NCI-H1694 treated with DMSO at 0.1 percent for 48 hours (cell line): ENCODE measurements at regions not wholly inside any gene's neighbourhood (a gene's known extent, or its start where the extent isn't known, plus 50 kb on each side); places are given as distances from the start of the nearest gene placed in this dataset.
A peak's percentile ranks its signal among the peaks of the same experiment; 100 is the strongest.

Experiments used
- DNase-seq: peaks from one replicate; lab custom pipeline; 2025; lab: John Stamatoyannopoulos, UW

DNA sequence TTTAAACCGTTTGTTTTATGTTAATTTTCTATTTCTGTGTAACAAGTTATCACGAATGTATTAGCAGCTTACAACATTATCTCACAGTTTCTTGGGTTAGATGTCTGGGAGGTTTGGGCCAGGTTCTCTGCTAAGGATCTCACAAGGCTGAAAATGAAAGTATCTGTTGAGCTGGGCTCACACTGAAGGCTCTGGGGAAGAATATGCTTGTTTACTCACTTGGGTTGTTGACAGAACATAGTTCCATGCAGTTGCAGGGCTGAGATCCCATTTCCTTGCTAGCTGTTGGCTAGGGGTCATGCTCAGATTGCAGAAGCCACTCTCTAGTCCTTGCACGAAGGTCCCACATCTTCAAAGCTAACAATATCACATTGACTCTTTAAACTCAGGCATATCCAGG, 266.6 kb upstream of the GNAI1 start:
- DNase-seq = no peak

DNA sequence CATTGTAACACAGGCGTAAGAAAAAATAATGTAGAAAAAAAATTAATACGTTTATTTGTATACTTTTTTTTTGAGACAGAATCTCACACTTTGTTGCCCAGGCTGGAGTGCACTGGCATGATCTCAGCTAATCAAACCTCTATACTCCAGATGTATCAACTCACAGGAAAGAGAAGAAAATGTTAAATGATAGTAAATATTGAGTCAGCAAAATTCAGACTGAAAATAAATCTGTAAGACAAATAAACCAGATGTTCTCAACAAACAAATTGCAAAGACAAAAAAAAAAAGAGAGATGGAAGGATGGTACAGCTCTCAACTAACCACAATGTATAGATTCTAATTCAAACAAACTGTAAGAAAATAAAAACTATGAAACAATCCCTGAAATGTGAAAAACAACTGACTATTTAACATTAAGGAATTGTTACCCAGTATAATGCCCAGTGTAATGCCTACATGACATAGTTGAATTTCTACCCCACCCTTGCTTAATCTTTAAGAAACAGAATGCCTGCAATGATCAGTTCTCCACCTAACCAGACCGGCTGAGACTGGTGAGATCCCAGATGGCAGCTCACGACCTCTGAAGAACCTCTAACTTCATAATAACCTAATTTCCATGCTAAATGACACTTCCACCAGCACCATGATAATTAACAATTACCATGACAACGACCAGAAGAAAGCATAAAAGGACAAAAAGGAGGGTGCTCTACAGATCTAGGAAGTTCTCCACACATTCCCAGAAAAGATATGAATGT, 272.0 kb upstream of the GNAI1 start:
- no peak for DNase-seq

DNA sequence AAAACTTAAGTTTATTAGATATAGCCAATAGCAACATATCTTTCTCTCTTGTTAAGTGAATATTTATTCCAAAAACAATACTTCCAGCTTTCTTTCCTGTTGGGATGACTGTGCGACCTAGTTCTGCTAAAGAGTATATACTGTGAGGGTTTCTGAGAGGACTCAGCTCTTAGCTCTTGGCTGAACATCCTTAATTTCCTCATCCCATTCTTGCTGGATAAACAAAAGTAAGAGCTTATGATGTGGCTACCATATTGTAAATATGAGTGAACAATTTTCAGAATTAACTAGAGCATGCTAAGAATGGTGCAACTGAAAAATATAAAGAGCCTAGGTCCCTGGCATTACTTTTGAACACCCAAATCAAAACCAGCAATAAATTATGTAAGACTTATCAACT, 279.5 kb upstream of the GNAI1 start:
- no peak for DNase-seq

DNA sequence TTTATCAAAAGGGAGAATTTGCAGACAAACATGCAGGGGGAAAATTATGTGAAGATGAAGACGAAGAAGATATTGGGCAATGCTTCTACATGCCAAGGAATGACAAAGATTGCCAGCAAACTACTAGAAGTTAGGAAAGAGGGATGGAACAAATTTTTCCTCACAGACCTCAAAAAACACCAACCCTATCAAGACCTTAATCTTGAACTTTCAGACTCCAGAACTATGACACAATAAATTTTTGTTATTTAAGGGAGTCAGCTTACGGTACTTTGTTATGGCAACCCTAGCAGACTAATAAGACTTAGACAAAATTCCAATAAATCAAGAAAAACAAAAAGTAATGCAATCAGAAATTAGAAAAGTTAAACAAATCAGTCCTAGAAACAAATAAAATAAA, 280.0 kb upstream of the GNAI1 start:
- no peak for DNase-seq

DNA sequence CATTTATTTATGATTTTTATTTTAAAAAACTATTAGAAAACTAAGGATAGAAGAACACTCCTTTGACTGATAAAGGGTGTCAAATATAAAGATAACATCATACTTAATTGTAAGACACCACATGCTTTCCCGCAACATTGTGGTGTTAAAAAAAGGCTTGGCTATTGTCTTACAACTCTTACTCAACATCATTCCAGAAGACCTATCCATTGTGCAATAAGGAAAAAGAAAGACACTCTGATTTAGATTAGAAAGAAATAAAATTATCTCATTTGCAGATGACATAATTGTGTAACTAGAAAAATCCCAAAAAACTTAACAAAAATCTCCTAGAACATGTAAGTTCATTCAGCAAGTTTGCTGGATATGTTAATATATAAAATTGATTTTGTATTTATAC, 296.7 kb upstream of the GNAI1 start:
- DNase-seq = no peak

DNA sequence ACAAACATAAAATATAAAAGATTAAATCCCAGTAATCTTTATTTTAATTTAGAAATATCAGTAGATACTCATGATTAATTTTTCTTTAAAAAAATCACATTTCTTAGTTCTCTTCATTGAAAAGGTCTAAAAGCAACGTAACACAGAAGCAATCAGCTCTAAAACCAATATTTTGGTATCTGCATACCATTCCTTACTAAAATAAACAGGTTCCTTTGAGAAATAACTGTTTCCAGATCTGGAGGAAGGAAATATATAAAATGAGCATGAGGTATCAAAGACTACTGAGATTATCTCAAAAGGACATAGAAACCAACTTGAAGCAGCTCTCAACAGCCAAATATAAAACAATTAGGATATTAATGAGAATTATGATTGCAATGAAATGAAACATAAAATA, 301.0 kb upstream of the GNAI1 start:
- DNase-seq = no peak

DNA sequence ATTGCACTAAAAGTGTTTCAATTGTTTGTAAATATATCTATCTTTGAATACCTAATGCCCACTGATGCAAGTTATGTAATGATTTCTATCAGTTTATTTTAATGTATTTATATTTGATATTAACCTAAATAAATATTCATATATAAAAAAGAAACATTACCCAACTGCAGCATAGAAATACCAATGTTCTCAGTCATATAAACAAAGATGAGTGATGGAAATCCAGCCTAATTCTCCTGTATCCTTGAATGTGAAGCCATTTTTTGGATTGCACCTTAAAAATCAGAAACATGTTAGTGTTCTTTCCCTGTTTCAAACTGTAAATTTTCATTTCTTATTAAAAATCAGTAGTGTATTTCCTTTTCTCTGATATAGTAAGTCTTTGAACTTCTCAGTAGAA, 305.8 kb upstream of the GNAI1 start:
- DNase-seq = no peak

DNA sequence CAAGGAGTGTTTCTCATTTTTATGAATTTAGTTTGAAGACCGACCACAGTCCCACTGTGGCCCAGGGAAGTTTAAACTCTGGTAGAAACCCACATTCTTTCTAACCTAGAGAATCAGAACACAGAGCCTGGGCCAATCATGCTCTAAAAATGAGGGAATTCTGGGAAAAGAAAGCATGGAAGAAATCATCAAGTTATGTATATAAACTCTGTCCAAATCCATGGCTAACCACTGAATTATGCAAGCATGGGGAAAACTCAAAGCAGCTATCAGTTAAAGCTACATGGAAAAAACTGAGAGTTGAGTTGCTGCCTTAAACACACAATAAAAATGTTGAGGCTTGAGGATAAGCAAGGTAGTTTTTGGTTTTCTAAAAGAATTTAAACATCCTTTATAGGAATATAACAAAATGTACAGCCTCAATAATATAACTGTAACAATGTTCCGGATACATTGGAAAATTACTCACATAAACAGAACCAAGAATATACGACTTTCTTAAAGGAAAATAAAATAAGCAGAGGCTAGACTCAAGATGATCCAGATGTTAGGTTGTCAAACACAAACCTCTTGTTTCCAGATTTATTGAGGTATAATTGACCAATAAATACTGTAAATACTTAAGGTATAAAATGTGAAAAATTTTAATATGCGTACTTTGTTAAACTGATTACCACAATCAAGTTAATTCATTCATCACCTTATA, 311.2 kb upstream of the GNAI1 start:
- DNase-seq = no peak

DNA sequence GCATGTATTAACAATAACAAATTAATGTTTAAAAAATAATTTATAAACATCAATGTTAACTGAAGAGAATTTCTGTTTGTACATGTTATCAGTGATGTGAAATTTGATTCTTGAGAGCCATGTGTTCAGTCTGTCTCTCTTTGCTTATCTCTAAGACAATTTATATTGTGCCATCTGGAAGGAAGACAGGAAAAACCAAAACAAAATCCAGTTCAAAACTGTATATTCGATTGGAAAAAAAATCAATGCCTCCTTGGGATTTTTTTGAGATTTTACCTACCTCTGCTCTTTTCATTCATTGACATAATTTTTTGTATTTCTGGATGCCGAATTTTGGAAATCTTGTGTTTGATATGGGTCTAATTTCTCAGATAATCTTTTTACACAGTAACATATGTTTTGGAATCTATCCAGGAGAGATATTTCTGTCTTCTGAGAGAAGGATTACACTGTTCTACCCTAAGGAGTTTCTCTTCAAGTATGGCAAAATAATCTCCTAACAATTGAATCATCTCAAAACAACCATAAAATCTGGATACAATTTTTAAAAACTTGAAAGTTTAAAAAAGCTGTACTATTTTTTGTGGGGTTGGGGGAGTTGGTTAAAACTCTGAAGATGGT, 311.9 kb upstream of the GNAI1 start:
- DNase-seq = peak; percentile 45

DNA sequence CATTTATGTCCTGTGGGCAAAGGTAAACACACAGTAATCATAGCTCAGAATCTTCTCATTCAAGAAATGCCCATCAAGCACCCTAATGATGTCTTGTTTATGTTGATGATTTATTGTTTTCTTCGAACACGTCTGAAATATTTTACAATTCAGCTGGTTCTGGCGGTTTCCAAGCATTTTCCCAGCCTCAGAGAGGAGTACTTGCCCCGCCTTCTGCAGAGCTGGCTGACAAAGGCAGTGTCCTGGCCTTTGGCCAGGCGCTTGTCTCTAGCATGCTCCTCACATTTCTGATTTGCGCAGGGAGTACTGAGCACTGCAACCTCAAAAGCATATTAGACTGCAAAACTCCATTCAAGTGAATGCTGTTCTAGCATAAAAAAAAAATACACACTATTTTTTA, 314.2 kb upstream of the GNAI1 start:
- DNase-seq = peak; percentile 88

DNA sequence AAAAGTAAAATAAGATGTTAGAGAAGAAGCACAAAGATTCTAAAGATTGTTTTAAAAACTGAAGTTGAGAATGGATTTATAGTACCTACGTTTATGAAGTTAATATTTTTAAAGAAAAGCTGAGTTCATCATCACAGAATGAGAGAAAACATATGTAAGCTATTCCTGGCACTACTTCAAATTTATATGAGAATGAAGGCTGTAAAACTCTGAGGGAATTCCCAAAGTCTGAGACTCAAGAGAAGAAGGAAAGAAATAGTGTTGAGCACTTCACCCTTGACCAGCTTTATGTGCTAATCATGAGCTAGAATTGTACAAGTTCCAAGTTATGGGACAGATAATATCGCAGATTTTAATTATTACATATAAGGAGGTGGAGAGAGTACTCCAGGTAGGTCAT, 323.7 kb upstream of the GNAI1 start:
- DNase-seq = no peak

DNA sequence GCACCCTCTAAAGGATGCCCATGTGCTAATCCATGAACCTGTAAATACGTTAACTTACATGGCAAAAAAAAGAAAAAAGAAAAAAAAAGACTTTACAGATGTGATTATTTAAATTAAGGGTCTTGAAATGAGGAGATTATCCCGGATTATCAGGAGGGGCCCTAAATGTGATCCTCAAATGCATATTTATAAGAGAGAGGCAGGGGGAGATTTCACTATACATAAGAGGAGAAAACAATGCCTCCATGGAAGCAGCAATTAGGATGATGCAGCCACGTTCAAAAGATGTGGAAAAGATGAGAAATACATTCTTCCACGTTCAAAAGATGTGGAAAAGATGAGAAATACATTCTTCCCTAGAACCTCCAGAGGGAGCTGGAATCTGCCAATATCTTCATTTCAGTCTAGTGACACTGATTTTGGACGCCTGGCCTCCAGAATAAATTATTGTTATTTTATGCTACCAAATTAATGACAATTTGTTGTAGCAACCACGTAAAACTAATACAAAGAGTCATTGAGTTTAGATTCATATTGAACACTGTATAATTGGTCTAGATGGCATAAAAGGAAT, 328.4 kb upstream of the GNAI1 start:
- peak; percentile 8 for DNase-seq

DNA sequence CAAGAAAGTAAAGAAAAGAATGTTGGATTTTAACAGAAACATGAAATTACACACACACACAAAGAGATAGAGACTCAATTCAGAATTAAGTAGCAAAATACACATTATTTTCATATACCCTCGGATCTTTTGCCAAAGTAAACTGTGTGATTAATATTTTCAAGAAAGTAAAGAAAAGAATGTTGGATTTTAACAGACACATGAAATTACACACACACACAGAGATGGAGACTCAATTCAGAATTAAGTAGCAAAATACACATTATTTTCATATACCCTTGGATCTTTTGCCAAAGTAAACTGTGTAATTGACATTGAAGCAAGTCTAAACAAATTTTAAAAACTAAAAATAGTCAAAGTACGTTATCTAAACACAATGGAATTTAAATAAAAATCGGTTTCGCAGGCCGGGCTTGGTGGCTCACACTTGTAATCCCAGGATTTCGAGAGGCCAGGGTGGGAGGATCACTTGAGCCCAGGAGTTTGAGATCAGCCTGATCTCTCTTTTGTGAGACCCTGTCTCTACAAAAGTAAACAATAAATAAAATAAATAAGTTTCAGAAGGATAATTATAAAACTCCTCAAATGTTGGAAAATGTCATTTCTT, 337.3 kb upstream of the MAGI2 start:
- DNase-seq = no peak

DNA sequence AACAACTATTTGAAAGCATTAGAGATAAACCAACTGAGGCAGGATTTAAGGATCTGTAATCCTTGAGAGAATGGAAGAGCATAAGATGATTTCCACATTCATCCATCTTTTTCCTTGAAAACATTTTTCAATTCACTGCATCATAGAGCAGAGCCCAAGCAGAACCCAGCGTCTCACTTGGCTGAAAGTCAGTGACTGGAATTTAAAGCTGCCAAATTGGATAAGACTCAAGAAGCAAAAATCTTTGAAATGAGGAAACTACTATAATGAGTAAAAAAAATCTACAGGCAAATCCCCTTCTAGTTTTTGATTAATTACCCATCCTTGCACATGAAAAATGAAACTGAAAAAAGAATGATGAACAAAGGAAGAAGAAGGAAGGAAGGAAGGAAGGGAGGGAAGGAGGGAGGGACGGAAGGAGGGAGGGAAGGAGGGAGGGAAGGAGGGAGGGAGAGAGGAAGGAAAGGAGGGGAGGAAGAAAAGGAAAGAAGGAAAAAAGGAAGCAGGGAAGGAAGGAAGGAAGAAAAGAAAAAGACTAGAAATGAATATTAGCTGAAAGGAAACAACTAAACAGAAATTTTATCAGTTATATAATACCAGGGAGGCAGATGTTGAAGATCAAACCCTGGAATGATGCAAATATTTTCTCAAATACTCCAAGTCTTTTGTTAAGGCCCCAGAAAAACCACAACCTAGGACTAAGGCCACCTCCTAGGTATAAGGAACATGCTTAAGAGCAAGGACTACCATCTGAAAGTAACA, 336.3 kb upstream of the MAGI2 start:
- DNase-seq = no peak

DNA sequence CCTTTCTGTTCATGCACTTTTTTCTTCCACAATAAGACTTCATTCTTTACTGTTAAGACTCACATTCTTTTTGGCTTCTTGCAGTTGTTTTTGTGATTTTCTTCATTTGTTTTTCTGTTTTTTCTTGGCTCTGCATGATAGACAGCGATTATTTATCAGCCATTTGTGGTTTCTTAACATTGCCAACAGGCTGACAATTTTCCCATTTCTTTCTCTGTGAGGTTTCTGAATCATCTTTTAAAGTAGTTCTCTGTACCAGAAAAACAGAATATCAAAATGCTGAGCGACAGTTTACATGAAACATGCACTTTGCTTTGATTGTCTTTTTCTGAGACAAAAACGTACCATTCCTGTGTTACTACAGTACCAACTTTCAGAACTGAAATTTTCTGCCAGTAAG, 334.2 kb upstream of the MAGI2 start:
- no peak for DNase-seq

DNA sequence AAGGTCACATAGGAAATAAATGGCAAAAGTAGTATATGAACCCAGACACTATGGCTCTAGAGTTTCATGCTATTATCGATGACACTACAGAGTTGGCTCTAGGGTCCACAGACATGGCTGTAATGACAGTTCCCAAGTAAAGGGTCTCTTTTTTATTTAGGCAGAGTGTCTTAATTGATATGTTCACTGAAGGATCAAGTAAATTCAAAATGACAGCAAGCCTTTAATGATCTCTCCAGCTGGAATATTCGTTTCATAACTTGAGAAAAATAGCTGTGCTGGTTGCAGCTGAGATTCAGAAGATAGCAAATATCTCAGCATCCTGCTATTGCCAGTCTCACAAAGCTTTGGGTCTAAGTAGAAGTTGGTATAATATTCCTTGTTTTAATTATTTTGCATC, 333.6 kb upstream of the MAGI2 start:
- DNase-seq = no peak

DNA sequence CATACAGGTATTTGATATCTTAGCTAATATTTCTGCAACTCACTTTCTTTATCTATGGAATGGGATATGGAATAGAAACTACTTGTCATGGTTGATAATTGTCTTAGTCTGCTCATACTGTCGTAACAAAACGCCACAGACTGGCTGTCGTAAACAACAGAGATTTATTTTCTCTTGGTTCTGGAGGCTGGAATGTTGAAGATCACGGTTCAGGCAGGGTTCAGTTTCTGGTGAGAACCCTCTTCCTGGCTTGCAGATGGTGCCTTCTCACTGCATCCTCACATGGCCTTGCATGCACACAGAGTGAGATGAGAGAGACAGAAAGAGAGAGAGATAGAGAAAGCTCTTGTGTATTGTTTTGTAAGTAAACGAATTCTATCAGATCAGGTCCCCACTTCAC, 332.7 kb upstream of the MAGI2 start:
- DNase-seq = no peak

DNA sequence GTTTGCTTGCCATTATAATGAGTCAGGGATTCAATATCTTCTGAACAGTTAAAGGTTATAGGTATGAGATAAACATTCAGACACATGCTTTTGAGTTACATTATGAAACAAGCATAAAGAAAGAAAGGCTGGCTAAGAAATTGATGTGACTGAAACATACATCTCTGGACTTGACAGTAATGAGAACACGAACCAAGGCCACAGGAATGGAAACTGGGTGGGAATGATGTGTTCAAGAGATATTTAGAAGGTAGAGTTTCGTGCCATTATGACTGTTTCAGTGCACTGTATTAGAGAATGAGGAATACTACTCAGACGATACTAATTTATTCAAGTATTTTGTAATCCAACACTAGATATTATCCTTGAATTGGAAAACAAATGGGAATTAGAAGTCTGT, 332.1 kb upstream of the MAGI2 start:
- no peak for DNase-seq

DNA sequence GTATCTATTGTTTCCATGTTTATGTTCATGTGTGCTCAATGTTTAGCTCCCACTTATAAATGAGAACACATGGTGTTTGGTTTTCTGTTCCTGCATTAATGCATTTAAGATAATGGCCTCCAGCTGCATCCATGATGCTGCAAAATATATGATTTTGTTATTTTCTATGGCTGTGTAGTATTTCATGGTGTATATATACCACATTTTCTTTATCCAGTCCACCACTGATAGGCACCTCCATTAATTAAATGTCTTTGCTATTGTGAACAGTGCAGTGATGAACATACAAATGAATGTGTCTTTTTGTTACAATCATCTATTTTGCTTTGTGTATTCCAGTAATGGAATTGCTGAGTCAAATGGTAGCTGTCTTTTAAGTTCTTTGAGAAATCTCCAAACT, 329.4 kb upstream of the MAGI2 start:
- no peak for DNase-seq

DNA sequence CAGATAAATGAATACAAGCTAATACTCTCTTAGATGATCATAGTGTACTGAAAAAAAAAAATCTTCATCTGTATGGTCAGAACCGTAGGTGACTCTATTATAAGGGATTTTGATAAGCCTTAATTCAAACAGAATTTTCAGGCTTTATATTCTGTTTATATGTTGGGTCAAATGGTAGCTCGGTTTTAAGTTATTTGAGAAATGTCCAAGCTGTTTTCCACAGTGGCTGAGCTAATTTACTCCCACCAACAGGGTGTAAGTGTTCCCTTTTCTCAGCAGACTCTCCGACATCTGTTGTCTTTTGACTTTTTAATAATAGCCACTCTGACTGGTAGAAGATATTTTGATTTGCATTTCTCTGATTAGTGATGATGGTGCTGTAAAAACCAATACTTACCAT, 328.8 kb upstream of the MAGI2 start:
- DNase-seq = no peak

DNA sequence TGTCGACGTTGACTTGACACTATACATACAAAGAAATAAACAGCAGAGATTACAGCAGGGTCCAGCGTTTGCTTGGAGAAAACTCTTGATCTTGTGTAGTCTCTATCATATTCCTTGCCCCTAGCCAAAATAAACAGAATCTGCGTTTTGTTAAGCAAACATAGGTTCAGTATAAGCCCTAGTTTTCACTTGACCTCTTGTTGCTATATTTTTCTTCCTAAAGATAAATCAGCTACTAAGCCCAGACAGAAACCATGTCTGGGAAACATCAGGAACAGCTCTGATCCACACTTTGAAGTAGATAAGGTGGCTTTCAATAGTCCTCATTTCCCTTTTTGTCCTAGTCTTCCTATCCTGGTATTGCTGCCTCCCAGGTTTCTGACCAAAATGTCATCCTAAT, 328.2 kb upstream of the MAGI2 start:
- no peak for DNase-seq
